K562 (cell line): ENCODE measurements at regions not wholly inside any gene's neighbourhood (a gene's known extent, or its start where the extent isn't known, plus 50 kb on each side); places are given as distances from the start of the nearest gene placed in this dataset.
"Not testable (repeated sequence)": the region's sequence is repeated elsewhere in the genome, so short reads cannot be mapped to it uniquely, and the experiment has no call there.

ENCODE experiments used
- BRF2 ChIP-seq: IDR thresholded peaks from 3 replicates; pipeline ENCODE4 v1.6.1; 2011; ENCODE audit warnings: borderline replicate concordance, mild to moderate bottlenecking; ENCODE audit not compliant: insufficient read length, insufficient read depth
- HDAC2 ChIP-seq: fragments of 450-650 bp; IDR thresholded peaks from 2 replicates; pipeline ENCODE4 v1.6.1; 2016; ENCODE audit warnings: mild to moderate bottlenecking
- POLR2A ChIP-seq: fragments of 450-650 bp; conservative IDR thresholded peaks from 2 replicates; pipeline ENCODE4 v1.6.1; 2016
- POLR2AphosphoS5 ChIP-seq: IDR thresholded peaks from 2 replicates; pipeline ENCODE4 v1.6.1; 2011; ENCODE audit warnings: mild to moderate bottlenecking, low read depth, low read length, moderate library complexity; ENCODE audit not compliant: control insufficient read depth, insufficient read depth
- REST ChIP-seq, 2 experiments: fragments of 450-650 bp; formaldehyde crosslinking in 1 of 2; IDR thresholded peaks; 2 replicates each; pipeline versions ENCODE4 v1.4.0 to v1.6.1; 2014 to 2020; ENCODE audit warnings: mild to moderate bottlenecking in 2 of 2, borderline replicate concordance in 1 of 2, low read depth in 1 of 2
- SUPT5H ChIP-seq: fragments of 450-650 bp; IDR thresholded peaks from 2 replicates; pipeline ENCODE4 v1.6.1; 2016
- TOE1 ChIP-seq, 2 experiments: fragments of 450-650 bp in 1 of 2; sonication (generic) in 1 of 2; formaldehyde crosslinking in 1 of 2; IDR thresholded peaks; 2 replicates each; pipeline versions ENCODE4 v1.7.1 to v1.8.0; 2016 to 2022; ENCODE audit warnings: borderline replicate concordance in 2 of 2, mild to moderate bottlenecking in 2 of 2, antibody characterized with exemption in 1 of 2, inconsistent platforms in 1 of 2, low read depth in 1 of 2, missing genetic modification reagents in 1 of 2, moderate library complexity in 1 of 2
- TF ChIP-seq, protein P1 (sequence below), 3 experiments: IDR thresholded peaks in 2 of 3; conservative IDR thresholded peaks in 1 of 3; 2 replicates each; pipeline ENCODE4 v1.5.1; 2011 to 2012; ENCODE audit warnings: low read length in 3 of 3, mild to moderate bottlenecking in 3 of 3, control low read depth in 2 of 3, improper control_type of control experiment in 1 of 3, inconsistent platforms in 1 of 3, low read depth in 1 of 3, mixed read lengths in 1 of 3, moderate library complexity in 1 of 3; ENCODE audit not compliant: insufficient read depth in 2 of 3
- TF ChIP-seq, protein P2 (sequence below): fragments of 250-450 bp; sonication (Bioruptor Pico); IDR thresholded peaks from 2 replicates; pipeline ENCODE4 v1.5.0; 2021

GRCh38 chr4:177818392-177818791 lies 376.2 kb upstream of the AGA start:
- TF ChIP-seq, protein P1, sequence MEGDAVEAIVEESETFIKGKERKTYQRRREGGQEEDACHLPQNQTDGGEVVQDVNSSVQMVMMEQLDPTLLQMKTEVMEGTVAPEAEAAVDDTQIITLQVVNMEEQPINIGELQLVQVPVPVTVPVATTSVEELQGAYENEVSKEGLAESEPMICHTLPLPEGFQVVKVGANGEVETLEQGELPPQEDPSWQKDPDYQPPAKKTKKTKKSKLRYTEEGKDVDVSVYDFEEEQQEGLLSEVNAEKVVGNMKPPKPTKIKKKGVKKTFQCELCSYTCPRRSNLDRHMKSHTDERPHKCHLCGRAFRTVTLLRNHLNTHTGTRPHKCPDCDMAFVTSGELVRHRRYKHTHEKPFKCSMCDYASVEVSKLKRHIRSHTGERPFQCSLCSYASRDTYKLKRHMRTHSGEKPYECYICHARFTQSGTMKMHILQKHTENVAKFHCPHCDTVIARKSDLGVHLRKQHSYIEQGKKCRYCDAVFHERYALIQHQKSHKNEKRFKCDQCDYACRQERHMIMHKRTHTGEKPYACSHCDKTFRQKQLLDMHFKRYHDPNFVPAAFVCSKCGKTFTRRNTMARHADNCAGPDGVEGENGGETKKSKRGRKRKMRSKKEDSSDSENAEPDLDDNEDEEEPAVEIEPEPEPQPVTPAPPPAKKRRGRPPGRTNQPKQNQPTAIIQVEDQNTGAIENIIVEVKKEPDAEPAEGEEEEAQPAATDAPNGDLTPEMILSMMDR (IDR thresholded peaks at IDR 0.05 in 2 of 3, conservative IDR thresholded peaks at IDR 0.05 in 1 of 3; ENCODE audit: insufficient read depth in 2 of 3, low read depth in 1 of 3, low read length in 3 of 3) = not testable (repeated sequence)
- not testable (repeated sequence) for TF ChIP-seq POLR2AphosphoS5; HDAC2; REST (IDR thresholded peaks at IDR 0.05; ENCODE audit: borderline replicate concordance); REST (CRISPR knock-in tag; IDR thresholded peaks at IDR 0.05; ENCODE audit: low read depth); BRF2; TOE1 (IDR thresholded peaks at IDR 0.05; ENCODE audit: borderline replicate concordance); TOE1 (CRISPR knock-in tag; IDR thresholded peaks at IDR 0.05; ENCODE audit: borderline replicate concordance, low read depth); POLR2A; SUPT5H
- TF ChIP-seq, protein P2, sequence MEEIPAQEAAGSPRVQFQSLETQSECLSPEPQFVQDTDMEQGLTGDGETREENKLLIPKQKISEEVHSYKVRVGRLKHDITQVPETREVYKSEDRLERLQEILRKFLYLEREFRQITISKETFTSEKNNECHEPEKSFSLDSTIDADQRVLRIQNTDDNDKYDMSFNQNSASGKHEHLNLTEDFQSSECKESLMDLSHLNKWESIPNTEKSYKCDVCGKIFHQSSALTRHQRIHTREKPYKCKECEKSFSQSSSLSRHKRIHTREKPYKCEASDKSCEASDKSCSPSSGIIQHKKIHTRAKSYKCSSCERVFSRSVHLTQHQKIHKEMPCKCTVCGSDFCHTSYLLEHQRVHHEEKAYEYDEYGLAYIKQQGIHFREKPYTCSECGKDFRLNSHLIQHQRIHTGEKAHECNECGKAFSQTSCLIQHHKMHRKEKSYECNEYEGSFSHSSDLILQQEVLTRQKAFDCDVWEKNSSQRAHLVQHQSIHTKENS (CRISPR knock-in tag) = not testable (repeated sequence)
